GM18873 (cell line): ENCODE measurements at regions not wholly inside any gene's neighbourhood (a gene's known extent, or its start where the extent isn't known, plus 50 kb on each side); places are given as distances from the start of the nearest gene placed in this dataset.
"Not testable (repeated sequence)": the region's sequence is repeated elsewhere in the genome, so short reads cannot be mapped to it uniquely, and the experiment has no call there.

Source experiments
- ATAC-seq: cut with Tn5 transposase; IDR thresholded peaks from one replicate; pipeline ENCODE4 v1.9.1; 2021; ENCODE audit warnings: mild to moderate bottlenecking, moderate library complexity, moderate number of reproducible peaks; ENCODE audit not compliant: unreplicated experiment, low FRiP score

DNA sequence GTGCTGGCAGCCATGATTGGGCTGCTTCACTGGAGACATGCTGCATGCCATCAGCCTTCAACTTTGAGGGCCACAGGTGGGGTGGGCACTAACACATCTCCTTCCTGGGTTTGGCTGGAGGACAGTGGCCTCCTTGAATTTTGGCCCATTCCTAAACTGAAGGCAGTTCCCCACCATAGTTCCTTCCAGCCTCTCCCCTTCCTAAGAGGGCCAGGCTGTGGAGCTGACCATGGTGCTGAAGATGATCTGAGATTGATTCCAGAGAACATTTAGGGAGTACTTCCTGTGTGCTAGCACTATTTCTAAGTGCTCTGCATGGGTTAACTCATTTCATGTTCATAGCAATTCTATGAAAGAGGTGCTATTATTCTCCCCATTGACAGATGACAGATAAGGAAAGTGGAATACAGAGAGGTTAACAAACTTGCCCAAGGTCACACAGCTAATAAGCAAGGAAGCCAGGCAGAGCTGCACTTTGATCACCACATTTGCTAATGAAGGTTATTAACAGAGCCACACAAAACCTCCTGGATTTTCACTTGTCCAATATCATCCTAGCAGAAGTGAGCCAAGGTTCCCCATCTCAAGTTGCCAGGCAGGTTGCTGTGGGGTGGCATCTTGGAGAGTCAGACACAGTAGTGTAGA is 175.3 kb downstream of the ZIC5 start:
- ATAC-seq, result no peak

DNA sequence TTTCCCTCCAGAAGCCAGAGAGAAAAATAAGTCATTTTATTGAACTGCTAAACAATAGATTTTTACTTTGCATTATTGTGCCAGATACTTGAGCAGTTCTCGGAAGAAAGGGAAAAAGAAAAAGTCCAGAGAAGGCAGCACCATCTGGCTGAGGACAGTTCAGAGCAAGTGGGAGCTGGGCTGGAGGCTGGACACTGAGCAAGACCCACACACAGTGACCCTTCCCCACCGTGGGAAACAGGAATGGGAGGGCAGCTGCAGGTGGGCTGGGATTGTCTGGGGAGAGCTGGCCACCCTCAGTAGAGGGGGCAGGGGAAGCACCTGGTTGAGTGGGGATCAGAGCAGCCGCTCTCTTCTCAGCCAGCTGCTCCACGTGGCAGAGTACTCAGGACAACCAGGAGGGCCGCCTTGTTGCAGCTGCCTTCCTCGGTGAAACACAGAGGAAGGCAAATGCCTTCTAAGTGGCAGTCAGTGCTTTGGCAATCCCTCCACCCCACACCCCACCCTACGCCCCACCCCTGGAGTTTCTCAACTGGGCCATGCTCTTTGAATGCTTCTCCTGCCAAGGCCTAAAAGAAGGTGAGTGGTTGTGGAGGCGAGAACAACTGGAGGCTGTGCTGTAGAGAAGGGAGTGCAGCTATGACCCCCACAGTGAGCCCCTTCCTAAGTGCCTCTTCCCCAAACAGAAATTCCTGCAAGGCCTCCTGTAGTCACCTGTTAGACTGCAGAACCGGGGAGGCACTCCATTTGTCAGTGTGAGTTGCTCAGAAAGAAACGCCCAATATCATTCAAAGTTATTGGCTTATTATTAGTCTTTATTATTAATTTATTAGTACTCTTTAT is 179.3 kb downstream of the ZIC5 start:
- ATAC-seq, result no peak

- ATAC-seq, result no peak
Measured at GRCh38 chr13:99782669-99783068, 188.9 kb downstream of the ZIC5 start.

DNA sequence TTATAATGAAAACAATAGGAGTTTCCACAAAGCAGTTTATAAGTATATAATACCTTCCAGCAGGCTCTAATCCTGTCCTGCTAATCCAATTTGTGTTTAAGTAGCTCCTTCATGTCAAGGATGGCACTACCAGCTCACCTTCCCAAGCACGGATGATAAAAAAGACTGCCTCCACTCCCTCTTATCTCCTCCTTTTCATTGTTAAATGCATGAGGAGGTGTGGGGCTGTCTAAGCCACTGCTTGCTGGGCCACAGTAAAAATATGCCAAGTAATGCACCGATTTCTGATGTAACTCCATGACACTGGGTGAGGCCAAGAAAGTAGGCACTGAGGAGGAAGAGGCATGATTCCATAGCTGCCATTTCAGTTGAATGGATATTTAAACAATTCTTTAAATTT is 193.1 kb downstream of the ZIC5 start:
- ATAC-seq, result no peak

- no peak for ATAC-seq
Measured at GRCh38 chr13:99777873-99778272, 193.7 kb downstream of the ZIC5 start.

GRCh38 chr13:99774644-99775043 is 196.9 kb downstream of the ZIC5 start:
- no peak for ATAC-seq

GRCh38 chr13:99768986-99769385 is 202.6 kb downstream of the ZIC5 start:
- no peak for ATAC-seq

DNA sequence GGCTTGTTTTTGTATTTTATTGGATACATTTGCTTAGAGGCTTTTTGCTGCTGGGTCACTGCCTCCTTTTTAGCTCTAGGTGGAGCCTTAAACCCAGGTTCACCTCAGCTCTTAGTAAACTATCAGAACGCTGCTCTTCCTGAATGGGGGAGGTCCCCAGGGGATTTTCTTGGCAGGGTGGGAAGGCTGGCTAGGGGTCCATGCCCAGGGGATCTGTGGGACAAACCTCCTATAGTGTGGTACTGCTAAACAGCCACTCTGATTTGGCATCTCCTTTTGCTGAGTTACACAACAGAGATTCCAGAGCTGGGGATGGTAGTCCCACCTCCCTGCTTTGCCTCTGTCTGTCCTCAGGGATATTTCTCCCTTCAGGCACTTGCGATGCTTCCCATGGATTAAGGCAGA is 204.9 kb downstream of the ZIC5 start:
- ATAC-seq, result no peak

GRCh38 chr13:99765869-99766268 is 205.7 kb downstream of the ZIC5 start:
- no peak for ATAC-seq

- ATAC-seq, result no peak
Measured at GRCh38 chr13:99760456-99760855, 211.1 kb downstream of the ZIC5 start.

DNA sequence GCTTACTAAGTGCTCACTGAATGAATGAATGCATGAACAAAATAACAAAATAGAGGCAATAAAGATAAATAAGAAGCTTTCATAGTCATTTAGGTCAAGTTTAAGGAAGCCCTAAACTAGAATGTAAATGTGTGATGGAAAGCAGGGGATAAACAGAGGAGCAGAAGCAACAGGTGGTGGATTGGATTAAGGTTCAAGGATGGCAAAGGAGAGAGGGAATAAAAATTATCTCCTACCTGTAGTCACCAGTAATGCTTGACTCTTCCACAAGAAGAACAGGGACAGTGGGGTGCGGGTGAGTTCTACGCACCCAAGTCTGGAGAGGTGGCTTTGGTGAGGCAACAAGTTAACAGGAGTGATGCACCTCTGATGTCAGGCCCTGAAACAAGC is 212.4 kb downstream of the ZIC5 start:
- no peak for ATAC-seq

- no peak for ATAC-seq
Measured at GRCh38 chr13:99758460-99759162, 213.0 kb downstream of the ZIC5 start.

DNA sequence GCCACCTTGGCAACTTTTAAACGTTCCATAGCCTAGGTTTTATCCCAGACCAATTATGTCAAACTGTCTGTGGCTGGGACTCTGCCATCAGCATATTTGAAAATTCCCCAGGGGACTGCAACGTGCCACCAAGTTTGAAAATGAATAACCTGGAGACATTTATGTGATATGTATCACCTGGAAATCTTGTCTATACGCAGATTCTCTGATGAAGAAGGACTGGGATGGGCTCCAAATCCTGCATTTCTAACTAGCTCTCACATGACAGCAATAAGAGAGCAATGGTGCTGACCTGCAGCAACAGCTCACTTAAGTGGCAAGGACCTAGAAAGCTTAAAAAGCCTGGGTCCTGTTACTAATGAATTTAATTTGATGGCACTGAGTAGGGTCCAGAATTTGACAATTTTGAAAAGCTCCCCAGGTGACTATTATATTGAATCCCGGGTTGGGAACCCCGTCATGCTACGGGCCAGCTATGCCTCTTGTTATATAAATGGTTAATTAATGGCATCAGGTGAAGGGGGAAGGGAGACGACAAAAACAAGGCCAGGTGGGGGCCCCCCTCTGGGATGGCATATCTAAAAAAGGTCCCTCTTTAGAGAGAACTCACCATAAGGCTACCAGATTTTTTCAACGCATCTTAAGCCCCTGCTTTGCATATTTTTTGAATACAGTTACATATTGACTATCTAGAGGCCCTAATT is 213.7 kb downstream of the ZIC5 start:
- no peak for ATAC-seq

DNA sequence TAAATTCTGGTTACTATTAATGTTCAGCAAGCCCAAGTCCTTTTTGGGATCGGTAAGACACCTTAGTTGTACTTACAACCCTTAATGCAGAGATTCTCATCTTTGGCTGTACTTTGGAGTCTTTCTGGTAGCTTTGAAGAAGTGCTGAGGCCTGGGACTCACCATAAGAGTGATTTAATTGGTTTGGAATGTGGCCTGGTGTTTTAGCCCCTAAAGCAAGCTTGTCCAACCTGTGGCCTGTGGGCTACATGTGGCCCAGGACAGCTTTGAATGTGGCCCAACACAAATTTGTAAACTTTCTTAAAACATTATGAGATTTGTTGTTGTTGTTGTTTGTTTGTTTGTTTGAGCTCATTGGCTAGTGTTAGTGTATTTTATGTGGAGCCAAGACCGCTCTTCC is 215.3 kb downstream of the ZIC5 start:
- no peak for ATAC-seq

GRCh38 chr13:99754750-99755149 is 216.8 kb downstream of the ZIC5 start:
- not testable (repeated sequence) for ATAC-seq

- ATAC-seq, result no peak
Measured at GRCh38 chr13:99752373-99752772, 219.2 kb downstream of the ZIC5 start.

DNA sequence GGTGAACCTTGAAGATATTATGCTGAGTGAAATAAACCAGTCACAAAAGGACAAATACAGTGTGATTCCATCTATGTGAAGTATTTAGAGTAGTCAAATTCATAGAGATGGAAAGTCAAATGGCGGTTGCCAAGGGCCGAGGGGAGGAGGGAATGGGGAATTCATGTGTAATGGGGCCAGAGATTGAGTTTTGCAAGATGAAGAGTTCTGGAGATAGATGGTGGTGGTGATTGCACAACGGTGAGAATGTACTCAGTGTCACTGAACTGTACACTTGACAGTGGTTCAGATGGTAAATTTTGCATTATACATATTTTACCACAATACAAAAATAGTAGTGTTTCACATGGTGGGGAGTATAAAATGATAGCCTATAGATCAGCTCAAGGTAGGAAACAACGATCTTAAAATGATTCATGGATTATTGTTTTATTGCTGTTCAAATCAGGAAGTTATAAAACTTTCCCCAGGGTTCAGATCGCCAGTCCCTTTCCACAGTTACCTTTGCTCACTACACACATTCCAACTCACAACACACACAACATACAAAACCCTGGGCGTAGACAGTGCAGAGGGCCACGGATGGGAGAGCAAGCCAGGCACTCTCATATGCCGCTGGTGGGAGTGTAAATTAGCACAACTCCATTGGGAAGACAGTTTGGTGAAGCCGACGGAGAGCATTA is 219.9 kb downstream of the ZIC5 start:
- ATAC-seq, result no peak

DNA sequence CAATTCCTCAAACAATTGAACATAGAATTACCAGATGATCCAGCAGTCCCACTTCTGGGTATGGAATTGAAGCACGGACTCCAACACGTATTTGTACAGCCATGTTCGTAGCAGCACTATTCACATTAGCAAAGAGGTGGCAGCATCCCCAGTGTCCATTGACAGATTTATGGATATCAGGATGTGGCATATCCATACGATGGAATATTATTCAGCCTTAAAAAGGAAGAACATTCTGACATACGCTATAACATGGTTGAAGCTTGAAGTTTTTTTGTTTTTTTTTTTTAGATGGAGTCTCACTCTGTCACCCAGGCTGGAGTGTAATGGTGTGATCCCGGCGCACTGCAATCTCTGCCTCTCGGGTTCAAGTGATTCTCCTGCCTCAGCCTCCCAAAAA is 220.6 kb downstream of the ZIC5 start:
- ATAC-seq, result no peak

- ATAC-seq, result no peak
Measured at GRCh38 chr13:99749271-99750019, 222.1 kb downstream of the ZIC5 start.

GRCh38 chr13:99747403-99747710 is 224.2 kb downstream of the ZIC5 start:
- no peak for ATAC-seq
